DND-41 (cell line): ENCODE measurements at regions not wholly inside any gene's neighbourhood (a gene's known extent, or its start where the extent isn't known, plus 50 kb on each side); places are given as distances from the start of the nearest gene placed in this dataset.

Experiments used
- CTCF ChIP-seq: IDR thresholded peaks from 2 replicates; pipeline ENCODE4 v1.5.1; 2012; ENCODE audit warnings: borderline replicate concordance, low read length, moderate library complexity, mild to moderate bottlenecking; ENCODE audit not compliant: poor library complexity, severe bottlenecking; ENCODE audit errors: extremely low read depth
- EZH2 ChIP-seq: IDR thresholded peaks from 3 replicates; pipeline ENCODE4 v1.6.1; 2012; ENCODE audit warnings: borderline replicate concordance, low read depth, mild to moderate bottlenecking, moderate library complexity, low read length, inconsistent platforms; ENCODE audit not compliant: severe bottlenecking

DNA sequence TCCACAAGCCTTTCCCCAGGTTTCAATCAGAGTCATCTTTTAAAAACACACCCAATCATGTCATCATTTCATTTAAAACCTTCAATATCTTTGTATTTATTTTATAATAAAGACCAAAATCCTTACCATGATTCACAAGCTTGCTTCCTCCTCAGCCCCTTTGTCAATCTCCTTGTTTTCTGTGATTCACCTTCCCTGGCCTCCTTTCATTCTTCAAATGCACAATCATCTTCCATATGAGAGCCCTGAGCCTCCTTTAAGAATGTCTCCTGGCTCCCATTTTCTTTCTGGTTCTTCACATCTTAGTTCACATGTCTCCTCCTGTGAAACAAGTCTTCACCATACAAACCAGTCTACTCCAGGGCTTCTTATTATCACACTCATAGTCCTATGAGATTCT lies 904.0 kb downstream of the SORCS3 start:
- TF ChIP-seq CTCF (no peak), EZH2 (no peak)
